HL-60 (cell line): ENCODE measurements at regions not wholly inside any gene's neighbourhood (a gene's known extent, or its start where the extent isn't known, plus 50 kb on each side); places are given as distances from the start of the nearest gene placed in this dataset.

Experiments used
- GABPA ChIP-seq: IDR thresholded peaks from 2 replicates; pipeline ENCODE4 v1.6.1; 2012; ENCODE audit warnings: low read depth
- POLR2AphosphoS5 ChIP-seq: IDR thresholded peaks from 2 replicates; pipeline ENCODE4 v1.6.1; 2012; ENCODE audit warnings: low read depth
- SPI1 ChIP-seq: IDR thresholded peaks from 2 replicates; pipeline ENCODE4 v1.6.1; 2012; ENCODE audit warnings: low read depth, mild to moderate bottlenecking, borderline replicate concordance
- TF ChIP-seq, protein P1 (sequence below): IDR thresholded peaks from one replicate; pipeline ENCODE4 v1.5.1; 2011; ENCODE audit warnings: low read length, control low read depth, inconsistent platforms; ENCODE audit not compliant: insufficient read depth
- TF ChIP-seq, protein P2 (sequence below): IDR thresholded peaks from 2 replicates; pipeline ENCODE4 v1.6.1; 2012; ENCODE audit warnings: low read depth; ENCODE audit not compliant: insufficient replicate concordance

DNA sequence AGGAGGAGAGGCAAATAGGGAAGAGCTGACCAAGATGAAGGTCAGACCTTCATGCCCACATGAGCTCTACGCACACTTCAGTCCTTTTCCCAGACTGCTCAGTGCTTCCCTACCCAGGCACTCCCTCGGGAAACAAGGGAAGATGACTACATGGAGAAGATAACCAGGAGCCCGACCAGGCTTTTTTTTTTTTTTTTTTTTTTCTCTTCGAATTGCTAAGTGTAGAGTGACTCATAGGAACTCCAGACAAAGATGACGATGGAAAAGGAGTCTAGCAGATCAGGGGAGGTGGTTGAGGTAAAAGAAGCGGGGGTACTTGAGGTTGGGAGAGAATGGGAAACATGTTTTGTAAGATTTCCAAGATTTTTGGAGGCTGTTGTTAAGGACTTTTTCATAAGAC, 526.1 kb downstream of the BNC2 start:
- TF ChIP-seq, protein P1, sequence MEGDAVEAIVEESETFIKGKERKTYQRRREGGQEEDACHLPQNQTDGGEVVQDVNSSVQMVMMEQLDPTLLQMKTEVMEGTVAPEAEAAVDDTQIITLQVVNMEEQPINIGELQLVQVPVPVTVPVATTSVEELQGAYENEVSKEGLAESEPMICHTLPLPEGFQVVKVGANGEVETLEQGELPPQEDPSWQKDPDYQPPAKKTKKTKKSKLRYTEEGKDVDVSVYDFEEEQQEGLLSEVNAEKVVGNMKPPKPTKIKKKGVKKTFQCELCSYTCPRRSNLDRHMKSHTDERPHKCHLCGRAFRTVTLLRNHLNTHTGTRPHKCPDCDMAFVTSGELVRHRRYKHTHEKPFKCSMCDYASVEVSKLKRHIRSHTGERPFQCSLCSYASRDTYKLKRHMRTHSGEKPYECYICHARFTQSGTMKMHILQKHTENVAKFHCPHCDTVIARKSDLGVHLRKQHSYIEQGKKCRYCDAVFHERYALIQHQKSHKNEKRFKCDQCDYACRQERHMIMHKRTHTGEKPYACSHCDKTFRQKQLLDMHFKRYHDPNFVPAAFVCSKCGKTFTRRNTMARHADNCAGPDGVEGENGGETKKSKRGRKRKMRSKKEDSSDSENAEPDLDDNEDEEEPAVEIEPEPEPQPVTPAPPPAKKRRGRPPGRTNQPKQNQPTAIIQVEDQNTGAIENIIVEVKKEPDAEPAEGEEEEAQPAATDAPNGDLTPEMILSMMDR: no peak
- TF ChIP-seq, protein P2, sequence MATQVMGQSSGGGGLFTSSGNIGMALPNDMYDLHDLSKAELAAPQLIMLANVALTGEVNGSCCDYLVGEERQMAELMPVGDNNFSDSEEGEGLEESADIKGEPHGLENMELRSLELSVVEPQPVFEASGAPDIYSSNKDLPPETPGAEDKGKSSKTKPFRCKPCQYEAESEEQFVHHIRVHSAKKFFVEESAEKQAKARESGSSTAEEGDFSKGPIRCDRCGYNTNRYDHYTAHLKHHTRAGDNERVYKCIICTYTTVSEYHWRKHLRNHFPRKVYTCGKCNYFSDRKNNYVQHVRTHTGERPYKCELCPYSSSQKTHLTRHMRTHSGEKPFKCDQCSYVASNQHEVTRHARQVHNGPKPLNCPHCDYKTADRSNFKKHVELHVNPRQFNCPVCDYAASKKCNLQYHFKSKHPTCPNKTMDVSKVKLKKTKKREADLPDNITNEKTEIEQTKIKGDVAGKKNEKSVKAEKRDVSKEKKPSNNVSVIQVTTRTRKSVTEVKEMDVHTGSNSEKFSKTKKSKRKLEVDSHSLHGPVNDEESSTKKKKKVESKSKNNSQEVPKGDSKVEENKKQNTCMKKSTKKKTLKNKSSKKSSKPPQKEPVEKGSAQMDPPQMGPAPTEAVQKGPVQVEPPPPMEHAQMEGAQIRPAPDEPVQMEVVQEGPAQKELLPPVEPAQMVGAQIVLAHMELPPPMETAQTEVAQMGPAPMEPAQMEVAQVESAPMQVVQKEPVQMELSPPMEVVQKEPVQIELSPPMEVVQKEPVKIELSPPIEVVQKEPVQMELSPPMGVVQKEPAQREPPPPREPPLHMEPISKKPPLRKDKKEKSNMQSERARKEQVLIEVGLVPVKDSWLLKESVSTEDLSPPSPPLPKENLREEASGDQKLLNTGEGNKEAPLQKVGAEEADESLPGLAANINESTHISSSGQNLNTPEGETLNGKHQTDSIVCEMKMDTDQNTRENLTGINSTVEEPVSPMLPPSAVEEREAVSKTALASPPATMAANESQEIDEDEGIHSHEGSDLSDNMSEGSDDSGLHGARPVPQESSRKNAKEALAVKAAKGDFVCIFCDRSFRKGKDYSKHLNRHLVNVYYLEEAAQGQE: no peak
- TF ChIP-seq SPI1 (no peak), POLR2AphosphoS5 (no peak), GABPA (no peak)
